ENCODE measurements at regions not wholly inside any gene's neighbourhood (a gene's known extent, or its start where the extent isn't known, plus 50 kb on each side); places are given as distances from the start of the nearest gene placed in this dataset.
"Not testable (repeated sequence)": the region's sequence is repeated elsewhere in the genome, so short reads cannot be mapped to it uniquely, and the experiment has no call there.

GRCh38 chr16:31709181-31709580 lies 164.4 kb upstream of the ZNF267 start:
- H3K4me3 Mint-ChIP-seq: no peak overlapping the region
- DNase-seq (ENCODE audit: low spot score in 2 of 2) (no peak), ATAC-seq (no peak)
- H3K27ac Mint-ChIP-seq: peak overlapping the region; percentile 15
- peaks cover 73% of the 10 kb centered on the region for H3K36me3 Mint-ChIP-seq
- no peaks in the 10 kb centered on the region for H3K9me3 Mint-ChIP-seq
- peaks cover 45% of the 10 kb centered on the region for H3K4me1 Mint-ChIP-seq

GRCh38 chr16:31710134-31710533 lies 163.5 kb upstream of the ZNF267 start:
- no peak overlapping the region for H3K4me3 Mint-ChIP-seq
- ATAC-seq (no peak), DNase-seq (ENCODE audit: low spot score in 2 of 2) (no peak)
- H3K9me3 Mint-ChIP-seq: no peaks in the 10 kb centered on the region
- peaks cover 54% of the 10 kb centered on the region for H3K4me1 Mint-ChIP-seq
- H3K36me3 Mint-ChIP-seq: peaks cover 73% of the 10 kb centered on the region
- H3K27ac Mint-ChIP-seq: peak overlapping the region; percentile 15

GRCh38 chr16:31710880-31711279 lies 162.7 kb upstream of the ZNF267 start:
- H3K27ac Mint-ChIP-seq: no peak overlapping the region
- H3K4me3 Mint-ChIP-seq: no peak overlapping the region
- DNase-seq (ENCODE audit: low spot score in 2 of 2) (no peak), ATAC-seq (no peak)
- H3K36me3 Mint-ChIP-seq: peaks cover 72% of the 10 kb centered on the region
- H3K4me1 Mint-ChIP-seq: peaks cover 62% of the 10 kb centered on the region
- no peaks in the 10 kb centered on the region for H3K9me3 Mint-ChIP-seq

- no peak for DNase-seq (ENCODE audit: low spot score in 2 of 2)
- peaks cover 63% of the 10 kb centered on the region for H3K4me1 Mint-ChIP-seq
- no peak for ATAC-seq
- H3K27ac Mint-ChIP-seq: peak overlapping the region; percentile 42
- H3K9me3 Mint-ChIP-seq: no peaks in the 10 kb centered on the region
- peak overlapping the region; percentile 12 for H3K4me3 Mint-ChIP-seq
- H3K36me3 Mint-ChIP-seq: peaks cover 72% of the 10 kb centered on the region
Observed at GRCh38 chr16:31711344-31711845, 162.2 kb upstream of the ZNF267 start.

- Mint-ChIP-seq H3K4me3 (peak overlapping the region; percentile 12), H3K9me3 (no peaks in the 10 kb centered on the region), H3K4me1 (peaks cover 61% of the 10 kb centered on the region), H3K36me3 (peaks cover 67% of the 10 kb centered on the region), H3K27ac (peak overlapping the region; percentile 42)
- ATAC-seq (no peak), DNase-seq (ENCODE audit: low spot score in 2 of 2) (no peak)
Observed at GRCh38 chr16:31712064-31712540, 161.5 kb upstream of the ZNF267 start.

GRCh38 chr16:31713071-31713944 lies 160.3 kb upstream of the ZNF267 start:
- Mint-ChIP-seq H3K27ac (peak overlapping the region; percentile 100), H3K4me1 (peaks cover 51% of the 10 kb centered on the region), H3K4me3 (peak overlapping the region; percentile 98), H3K9me3 (no peaks in the 10 kb centered on the region), H3K36me3 (peaks cover 61% of the 10 kb centered on the region)
- DNase-seq (ENCODE audit: low spot score in 2 of 2) (peak; percentile 71 to 94), ATAC-seq (peak; percentile 89)

DNA sequence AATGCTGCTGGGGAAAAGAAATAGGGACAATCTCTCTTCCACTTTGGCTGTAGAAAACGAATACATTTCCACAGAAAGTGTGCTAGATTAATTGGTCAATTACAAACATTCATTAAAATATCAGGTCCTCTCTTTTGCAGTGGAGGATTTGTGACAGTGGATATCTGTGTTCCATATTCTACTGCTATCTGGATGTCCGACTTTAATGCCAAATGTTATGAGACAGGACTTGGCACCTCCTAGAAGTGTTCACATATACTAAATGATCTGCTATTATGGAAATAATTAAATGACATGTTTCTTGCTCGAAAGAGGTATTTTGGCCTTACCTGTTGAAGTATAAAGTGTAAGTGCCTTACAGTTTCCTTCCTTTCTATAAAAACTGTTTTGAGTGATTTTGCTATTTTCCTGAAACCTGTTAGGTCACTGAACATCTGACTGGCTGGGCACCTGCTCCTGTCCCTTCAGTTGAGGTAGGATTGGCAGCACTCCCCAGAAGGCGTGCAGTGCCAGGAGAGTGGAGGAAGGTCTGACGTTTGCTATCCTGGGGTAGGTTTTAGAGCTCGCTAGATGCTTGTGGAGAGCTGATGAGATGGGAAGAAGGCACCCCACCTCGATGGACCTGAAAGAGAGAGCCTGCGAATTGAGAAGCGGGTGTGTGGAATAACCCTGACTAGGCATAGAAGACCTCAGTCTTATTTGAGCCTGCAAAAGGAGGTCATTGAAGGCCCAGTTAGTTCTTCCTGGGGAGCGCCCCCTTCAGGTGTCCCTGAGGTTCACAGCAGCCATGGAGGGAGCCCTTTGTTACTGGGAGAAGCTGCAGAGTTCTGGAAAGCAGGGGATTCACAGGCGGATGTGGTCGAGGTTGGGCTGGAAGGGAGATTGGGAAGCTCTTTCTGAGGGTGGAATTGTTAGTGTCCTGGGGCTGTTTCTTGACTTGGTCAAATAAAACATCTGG lies 159.4 kb upstream of the ZNF267 start:
- DNase-seq (ENCODE audit: low spot score in 2 of 2) (peak in 1 of 2 donors; percentile 65), ATAC-seq (no peak)
- peak overlapping the region; percentile 100 for H3K27ac Mint-ChIP-seq
- peaks cover 65% of the 10 kb centered on the region for H3K36me3 Mint-ChIP-seq
- peak overlapping the region; percentile 98 for H3K4me3 Mint-ChIP-seq
- peaks cover 43% of the 10 kb centered on the region for H3K4me1 Mint-ChIP-seq
- no peaks in the 10 kb centered on the region for H3K9me3 Mint-ChIP-seq

GRCh38 chr16:31714903-31715504 lies 158.6 kb upstream of the ZNF267 start:
- H3K36me3 Mint-ChIP-seq: peaks cover 58% of the 10 kb centered on the region
- peak overlapping the region; percentile 100 for H3K27ac Mint-ChIP-seq
- H3K4me3 Mint-ChIP-seq: peak overlapping the region; percentile 98
- DNase-seq (ENCODE audit: low spot score in 2 of 2): no peak
- ATAC-seq: peak; percentile 65
- H3K9me3 Mint-ChIP-seq: no peaks in the 10 kb centered on the region
- H3K4me1 Mint-ChIP-seq: peaks cover 43% of the 10 kb centered on the region

DNA sequence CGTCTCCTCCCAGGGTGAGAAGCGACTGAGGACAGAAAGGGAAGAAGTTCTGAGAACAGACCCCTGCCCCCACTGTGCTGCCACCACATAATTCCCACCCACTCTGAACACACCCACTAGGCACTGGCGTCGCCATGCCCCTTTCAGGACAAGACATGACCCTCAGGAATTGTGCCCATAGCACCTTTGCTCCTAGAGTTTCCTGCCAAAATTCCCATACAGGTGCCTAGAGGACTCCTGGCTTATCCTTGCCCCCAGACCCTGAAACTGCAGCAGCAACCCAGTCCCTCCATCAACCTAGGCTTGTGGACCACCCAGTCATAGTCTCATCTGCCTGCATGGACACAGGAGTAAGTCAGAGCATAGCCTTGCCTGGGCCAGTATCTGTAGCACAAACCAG lies 157.7 kb upstream of the ZNF267 start:
- H3K36me3 Mint-ChIP-seq: peaks cover 55% of the 10 kb centered on the region
- peak overlapping the region; percentile 100 for H3K27ac Mint-ChIP-seq
- peaks cover 43% of the 10 kb centered on the region for H3K4me1 Mint-ChIP-seq
- H3K4me3 Mint-ChIP-seq: peak overlapping the region; percentile 98
- DNase-seq (ENCODE audit: low spot score in 2 of 2): no peak
- no peak for ATAC-seq
- no peaks in the 10 kb centered on the region for H3K9me3 Mint-ChIP-seq

DNA sequence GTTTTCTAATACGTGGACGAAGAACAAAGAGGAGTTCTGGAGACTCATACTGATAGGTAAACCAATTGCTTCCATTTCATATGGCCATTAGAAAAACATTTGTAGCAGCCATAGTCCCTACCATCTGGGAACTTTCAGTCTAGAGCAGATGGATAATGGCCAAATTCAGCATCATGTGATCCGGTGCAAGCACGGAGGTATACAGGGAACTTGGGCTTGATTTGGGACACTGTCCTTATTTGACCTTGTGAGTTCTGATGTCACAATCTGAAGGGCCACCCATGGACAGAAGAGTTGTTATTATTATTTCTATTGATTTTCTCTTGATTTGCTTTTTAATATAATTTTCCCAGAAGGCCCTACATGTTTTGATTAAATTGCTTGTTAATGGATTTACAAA lies 154.6 kb upstream of the ZNF267 start:
- no peaks in the 10 kb centered on the region for H3K9me3 Mint-ChIP-seq
- peaks cover 62% of the 10 kb centered on the region for H3K36me3 Mint-ChIP-seq
- peaks cover 27% of the 10 kb centered on the region for H3K4me1 Mint-ChIP-seq

DNA sequence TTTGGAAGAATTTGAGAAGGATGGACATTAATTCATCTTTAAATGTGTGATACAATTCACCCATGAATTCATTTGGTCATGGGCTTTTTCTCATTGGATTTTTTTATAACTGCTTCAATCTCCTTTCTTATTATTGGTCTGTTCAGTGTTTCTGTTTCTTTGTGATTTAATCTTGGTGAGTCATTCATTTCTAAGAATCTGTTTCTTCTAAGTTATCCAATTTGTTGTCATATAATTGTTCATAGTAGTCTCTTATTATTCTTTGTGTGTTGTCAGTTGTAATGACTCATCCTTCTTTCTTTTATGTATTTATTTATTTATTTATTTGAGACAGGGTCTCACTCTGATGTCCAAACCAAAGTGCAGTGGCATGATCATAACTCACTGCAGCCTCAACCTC lies 146.1 kb upstream of the ZNF267 start:
- Mint-ChIP-seq H3K27ac (no peak overlapping the region), H3K4me1 (peaks cover 25% of the 10 kb centered on the region), H3K4me3 (no peak overlapping the region), H3K9me3 (peaks cover 4% of the 10 kb centered on the region), H3K36me3 (peaks cover 82% of the 10 kb centered on the region)
- DNase-seq (ENCODE audit: low spot score in 2 of 2) (no peak), ATAC-seq (peak; percentile 54)

More for the DNA sequence above, 154.6 kb upstream of the ZNF267 start:
- DNase-seq (ENCODE audit: low spot score in 2 of 2): no peak
- no peak for ATAC-seq
- no peak overlapping the region for H3K27ac Mint-ChIP-seq
- no peak overlapping the region for H3K4me3 Mint-ChIP-seq

- no peak for ATAC-seq
- Mint-ChIP-seq H3K4me1 (peaks cover 17% of the 10 kb centered on the region), H3K9me3 (peaks cover 15% of the 10 kb centered on the region), H3K27ac (no peak overlapping the region), H3K36me3 (peaks cover 73% of the 10 kb centered on the region), H3K4me3 (no peak overlapping the region)
- no peak for DNase-seq (ENCODE audit: low spot score in 2 of 2)
Observed at GRCh38 chr16:31734265-31734664, 139.3 kb upstream of the ZNF267 start.

GRCh38 chr16:31745098-31745497 lies 128.5 kb upstream of the ZNF267 start:
- not testable (repeated sequence) for ATAC-seq

GRCh38 chr16:31745900-31746299 lies 127.7 kb upstream of the ZNF267 start:
- DNase-seq (ENCODE audit: low spot score in 2 of 2) (no peak), ATAC-seq (no peak)
- no peak overlapping the region for H3K27ac Mint-ChIP-seq
- H3K9me3 Mint-ChIP-seq: peaks cover 44% of the 10 kb centered on the region
- no peak overlapping the region for H3K4me3 Mint-ChIP-seq
- peaks cover 7% of the 10 kb centered on the region for H3K4me1 Mint-ChIP-seq
- peaks cover 68% of the 10 kb centered on the region for H3K36me3 Mint-ChIP-seq

More at GRCh38 chr16:31745098-31745497, 128.5 kb upstream of the ZNF267 start:
- Mint-ChIP-seq H3K9me3 (peaks cover 42% of the 10 kb centered on the region), H3K36me3 (peaks cover 72% of the 10 kb centered on the region)
- H3K4me1 Mint-ChIP-seq; H3K27ac Mint-ChIP-seq; DNase-seq (ENCODE audit: low spot score in 2 of 2); H3K4me3 Mint-ChIP-seq: not testable (repeated sequence)
